Endothelial cell of umbilical vein (primary cell): ENCODE measurements at regions not wholly inside any gene's neighbourhood (a gene's known extent, or its start where the extent isn't known, plus 50 kb on each side); places are given as distances from the start of the nearest gene placed in this dataset.

Experiments
- EZH2 ChIP-seq: IDR thresholded peaks from 2 replicates; pipeline ENCODE4 v1.6.1; 2012; ENCODE audit warnings: borderline replicate concordance, low read depth, mild to moderate bottlenecking, moderate library complexity, low read length, inconsistent platforms; ENCODE audit not compliant: severe bottlenecking
- FOS ChIP-seq: IDR thresholded peaks from 2 replicates; pipeline ENCODE4 v1.6.1; 2011; ENCODE audit warnings: mild to moderate bottlenecking, low read length, moderate library complexity, borderline replicate concordance; ENCODE audit not compliant: insufficient read depth
- GATA2 ChIP-seq: IDR thresholded peaks from 2 replicates; pipeline ENCODE4 v1.7.0; 2011; ENCODE audit warnings: low read depth, mild to moderate bottlenecking, moderate library complexity, mixed read lengths, low read length; ENCODE audit not compliant: insufficient read length, insufficient read depth
- JUN ChIP-seq: IDR thresholded peaks from 2 replicates; pipeline ENCODE4 v1.6.1; 2011; ENCODE audit warnings: borderline replicate concordance, low read depth; ENCODE audit not compliant: insufficient read length, insufficient read depth
- MYC ChIP-seq: IDR thresholded peaks from one replicate; pipeline ENCODE4 v1.6.1; 2011; ENCODE audit warnings: mild to moderate bottlenecking, low read depth, low read length
- POLR2A ChIP-seq: IDR thresholded peaks from 2 replicates; pipeline ENCODE4 v1.6.1; 2012; ENCODE audit warnings: low read depth, mild to moderate bottlenecking, control low read depth, low read length
- POLR2AphosphoS5 ChIP-seq: IDR thresholded peaks from 2 replicates; pipeline ENCODE4 v1.6.1; 2012; ENCODE audit warnings: low read depth, mild to moderate bottlenecking, control low read depth, low read length, moderate library complexity; ENCODE audit not compliant: insufficient read depth
- TF ChIP-seq, protein P1 (sequence below), 2 donors: IDR thresholded peaks; 1 replicate in 1 of 2; 2 replicates in 1 of 2; pipeline ENCODE4 v1.5.1; 2011; ENCODE audit warnings: low read length in 2 of 2, mild to moderate bottlenecking in 2 of 2, moderate library complexity in 2 of 2, control low read depth in 1 of 2, inconsistent platforms in 1 of 2, low read depth in 1 of 2; ENCODE audit not compliant: insufficient read depth in 1 of 2; ENCODE audit errors: extremely low read depth in 1 of 2
- TF ChIP-seq, protein P2 (sequence below): IDR thresholded peaks from 2 replicates; pipeline ENCODE4 v1.6.1; 2011; ENCODE audit not compliant: insufficient read depth, insufficient read length

DNA sequence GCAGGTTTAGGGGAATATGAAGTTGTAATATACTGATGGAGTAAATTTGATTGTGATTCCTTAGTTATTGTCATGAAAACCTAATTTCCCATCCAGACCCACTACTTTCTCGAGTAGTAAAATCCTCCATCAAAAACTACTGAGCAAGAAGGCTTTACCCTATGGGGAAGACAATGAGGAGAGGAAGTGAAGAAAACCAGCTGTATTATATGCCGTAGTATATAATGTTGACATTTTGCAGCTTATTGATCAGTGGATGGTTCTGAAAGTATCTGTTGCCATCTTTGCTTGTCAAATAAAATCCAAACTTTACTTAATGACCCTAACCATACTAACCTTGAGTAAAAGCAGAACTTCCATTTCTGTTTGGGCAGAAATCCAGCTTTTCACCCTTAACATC lies 292.8 kb upstream of the RAG2 start:
- TF ChIP-seq, protein P1, sequence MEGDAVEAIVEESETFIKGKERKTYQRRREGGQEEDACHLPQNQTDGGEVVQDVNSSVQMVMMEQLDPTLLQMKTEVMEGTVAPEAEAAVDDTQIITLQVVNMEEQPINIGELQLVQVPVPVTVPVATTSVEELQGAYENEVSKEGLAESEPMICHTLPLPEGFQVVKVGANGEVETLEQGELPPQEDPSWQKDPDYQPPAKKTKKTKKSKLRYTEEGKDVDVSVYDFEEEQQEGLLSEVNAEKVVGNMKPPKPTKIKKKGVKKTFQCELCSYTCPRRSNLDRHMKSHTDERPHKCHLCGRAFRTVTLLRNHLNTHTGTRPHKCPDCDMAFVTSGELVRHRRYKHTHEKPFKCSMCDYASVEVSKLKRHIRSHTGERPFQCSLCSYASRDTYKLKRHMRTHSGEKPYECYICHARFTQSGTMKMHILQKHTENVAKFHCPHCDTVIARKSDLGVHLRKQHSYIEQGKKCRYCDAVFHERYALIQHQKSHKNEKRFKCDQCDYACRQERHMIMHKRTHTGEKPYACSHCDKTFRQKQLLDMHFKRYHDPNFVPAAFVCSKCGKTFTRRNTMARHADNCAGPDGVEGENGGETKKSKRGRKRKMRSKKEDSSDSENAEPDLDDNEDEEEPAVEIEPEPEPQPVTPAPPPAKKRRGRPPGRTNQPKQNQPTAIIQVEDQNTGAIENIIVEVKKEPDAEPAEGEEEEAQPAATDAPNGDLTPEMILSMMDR (IDR thresholded peaks at IDR 0.05; ENCODE audit: extremely low read depth in 1 of 2, insufficient read depth in 1 of 2, low read depth in 1 of 2, low read length in 2 of 2), result no peak
- TF ChIP-seq POLR2A, result no peak
- TF ChIP-seq POLR2AphosphoS5, result no peak
- no peak for TF ChIP-seq EZH2
- TF ChIP-seq, protein P2, sequence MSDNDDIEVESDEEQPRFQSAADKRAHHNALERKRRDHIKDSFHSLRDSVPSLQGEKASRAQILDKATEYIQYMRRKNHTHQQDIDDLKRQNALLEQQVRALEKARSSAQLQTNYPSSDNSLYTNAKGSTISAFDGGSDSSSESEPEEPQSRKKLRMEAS, result no peak
- no peak for TF ChIP-seq MYC
- no peak for TF ChIP-seq GATA2
- no peak for TF ChIP-seq FOS
- no peak for TF ChIP-seq JUN
